GM12874 (cell line): ENCODE measurements at regions not wholly inside any gene's neighbourhood (a gene's known extent, or its start where the extent isn't known, plus 50 kb on each side); places are given as distances from the start of the nearest gene placed in this dataset.

Source experiments
- TF ChIP-seq, protein P1 (sequence below): IDR thresholded peaks from 2 replicates; pipeline ENCODE4 v1.5.1; 2011; ENCODE audit warnings: low read depth, mild to moderate bottlenecking, control low read depth, low read length, moderate library complexity; ENCODE audit not compliant: insufficient read depth

DNA sequence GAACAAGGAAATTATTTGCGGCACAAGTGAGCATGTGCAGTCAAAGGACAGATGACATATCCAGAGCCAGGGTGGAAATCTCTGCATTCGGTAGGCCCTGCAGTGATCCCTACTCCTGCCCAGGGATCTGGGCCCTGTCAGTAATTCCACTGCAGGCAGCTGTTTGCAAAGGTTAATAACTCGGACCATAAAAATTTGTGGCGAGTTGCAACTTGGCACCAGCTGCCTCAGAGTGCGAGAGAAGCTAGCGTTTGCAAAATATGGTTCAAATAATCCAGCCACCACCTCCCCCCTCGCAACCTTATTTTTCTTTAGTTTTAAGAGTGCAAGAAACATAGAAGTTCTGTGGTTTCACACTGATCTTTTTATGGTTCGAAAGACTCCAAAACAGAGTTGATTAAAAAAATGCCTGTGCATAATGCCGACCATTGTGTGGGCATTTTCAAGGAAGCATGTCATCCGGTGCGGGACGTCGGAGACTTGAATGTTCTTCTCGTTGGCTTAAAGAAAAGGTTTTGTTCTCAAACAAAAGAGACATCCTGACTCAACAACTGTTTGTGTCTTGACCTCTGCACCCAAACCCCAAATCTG lies 224.5 kb downstream of the BCL11B start:
- TF ChIP-seq, protein P1, sequence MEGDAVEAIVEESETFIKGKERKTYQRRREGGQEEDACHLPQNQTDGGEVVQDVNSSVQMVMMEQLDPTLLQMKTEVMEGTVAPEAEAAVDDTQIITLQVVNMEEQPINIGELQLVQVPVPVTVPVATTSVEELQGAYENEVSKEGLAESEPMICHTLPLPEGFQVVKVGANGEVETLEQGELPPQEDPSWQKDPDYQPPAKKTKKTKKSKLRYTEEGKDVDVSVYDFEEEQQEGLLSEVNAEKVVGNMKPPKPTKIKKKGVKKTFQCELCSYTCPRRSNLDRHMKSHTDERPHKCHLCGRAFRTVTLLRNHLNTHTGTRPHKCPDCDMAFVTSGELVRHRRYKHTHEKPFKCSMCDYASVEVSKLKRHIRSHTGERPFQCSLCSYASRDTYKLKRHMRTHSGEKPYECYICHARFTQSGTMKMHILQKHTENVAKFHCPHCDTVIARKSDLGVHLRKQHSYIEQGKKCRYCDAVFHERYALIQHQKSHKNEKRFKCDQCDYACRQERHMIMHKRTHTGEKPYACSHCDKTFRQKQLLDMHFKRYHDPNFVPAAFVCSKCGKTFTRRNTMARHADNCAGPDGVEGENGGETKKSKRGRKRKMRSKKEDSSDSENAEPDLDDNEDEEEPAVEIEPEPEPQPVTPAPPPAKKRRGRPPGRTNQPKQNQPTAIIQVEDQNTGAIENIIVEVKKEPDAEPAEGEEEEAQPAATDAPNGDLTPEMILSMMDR = no peak

DNA sequence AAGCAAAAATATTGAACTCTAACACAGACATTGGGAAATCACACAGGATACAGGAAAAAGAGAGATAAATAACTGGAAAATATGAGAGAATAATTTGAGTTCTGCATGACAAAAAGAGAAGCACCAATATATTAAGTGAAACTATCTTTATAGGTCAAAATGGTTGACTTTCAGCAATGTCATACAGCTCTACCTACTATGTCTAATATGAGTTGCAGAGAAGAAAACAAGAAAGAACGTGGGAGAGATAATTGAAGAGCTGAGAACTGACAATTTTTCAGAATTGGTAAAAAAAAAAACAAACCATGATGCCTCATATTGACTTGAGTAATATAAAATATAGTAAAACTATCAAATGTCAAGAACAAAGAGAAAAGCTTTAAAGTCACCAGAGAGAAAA lies 221.7 kb downstream of the BCL11B start:
- TF ChIP-seq, protein P1 = no peak

DNA sequence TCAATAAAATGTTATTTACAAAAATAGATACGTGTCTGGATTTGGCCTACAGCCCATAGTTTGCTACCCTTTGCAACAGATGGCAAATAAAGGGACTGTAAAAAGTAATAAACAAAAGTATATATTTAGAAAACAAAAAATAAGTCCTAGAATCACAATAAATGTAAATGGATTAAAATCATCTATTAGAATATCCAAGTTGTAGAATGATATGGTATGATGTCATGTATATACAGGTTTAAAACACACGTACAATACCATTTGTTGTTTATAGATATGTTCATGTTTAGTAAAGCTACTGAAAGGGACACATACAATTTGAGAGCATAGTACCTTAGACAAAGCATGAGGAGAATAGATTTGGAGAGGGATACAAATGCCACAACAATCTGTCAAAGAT lies 219.5 kb downstream of the BCL11B start:
- TF ChIP-seq, protein P1 = no peak

DNA sequence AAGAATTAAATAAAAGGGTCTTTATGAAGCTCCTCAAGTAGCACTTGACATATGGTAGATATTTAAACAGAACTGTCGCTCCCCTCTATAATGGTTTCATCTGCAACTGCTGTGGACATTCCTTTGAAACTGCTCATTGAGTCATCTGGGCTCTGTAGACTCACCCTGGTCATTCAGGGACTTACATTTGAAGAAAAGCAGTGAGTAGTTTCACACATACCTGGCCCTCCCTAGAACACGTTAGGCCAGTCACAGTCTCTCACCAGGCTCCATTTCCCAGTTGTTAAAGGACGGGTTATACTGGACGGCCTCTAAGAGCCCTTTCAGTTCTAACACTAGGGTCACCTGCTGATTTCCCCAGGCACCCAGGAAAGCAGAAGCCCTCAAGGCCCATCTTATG lies 217.0 kb downstream of the BCL11B start:
- TF ChIP-seq, protein P1 = no peak

DNA sequence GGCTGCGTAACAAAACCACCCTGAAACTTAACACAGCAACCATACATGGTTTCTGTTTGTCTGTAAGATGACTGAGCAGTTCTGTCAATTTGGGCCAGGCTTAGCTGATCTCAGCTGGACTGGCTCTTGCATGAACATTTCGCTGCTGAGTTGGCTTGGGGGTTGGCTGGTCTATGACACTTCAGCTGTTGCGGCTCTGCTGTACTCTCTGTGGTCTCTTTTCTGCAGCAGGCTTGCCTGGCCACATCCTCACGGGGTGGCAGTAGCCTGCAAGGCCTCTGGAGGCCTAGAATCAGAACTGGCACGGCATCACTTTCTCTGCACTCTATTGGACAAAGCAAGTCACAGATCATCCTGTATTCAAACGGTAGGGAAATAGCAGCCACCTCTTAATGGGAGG lies 216.2 kb downstream of the BCL11B start:
- TF ChIP-seq, protein P1 = no peak

DNA sequence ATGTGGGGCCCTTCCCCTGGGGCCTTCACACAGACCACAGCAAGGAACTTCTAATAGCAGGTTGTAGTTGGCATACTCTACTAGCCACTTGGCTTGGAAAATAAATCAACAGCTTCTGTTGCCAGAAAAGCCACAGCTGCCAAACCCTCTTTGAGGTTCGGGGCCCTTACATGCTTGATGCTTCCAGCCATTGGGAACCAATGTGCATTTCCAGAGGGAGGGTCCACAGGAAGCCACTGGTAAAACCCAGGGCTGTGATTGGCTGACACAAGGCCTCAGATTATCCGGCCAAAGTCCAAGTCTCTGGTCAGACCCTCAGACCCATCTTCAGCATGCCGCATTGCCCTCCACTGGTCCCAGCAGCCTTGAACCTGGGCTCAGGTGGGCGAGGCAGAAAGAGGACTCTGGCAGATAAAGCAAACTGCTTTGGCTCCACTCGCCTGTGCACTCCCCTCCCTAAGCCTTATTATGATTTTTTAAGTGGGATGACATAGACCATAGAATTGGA lies 214.4 kb downstream of the BCL11B start:
- TF ChIP-seq, protein P1 = no peak

DNA sequence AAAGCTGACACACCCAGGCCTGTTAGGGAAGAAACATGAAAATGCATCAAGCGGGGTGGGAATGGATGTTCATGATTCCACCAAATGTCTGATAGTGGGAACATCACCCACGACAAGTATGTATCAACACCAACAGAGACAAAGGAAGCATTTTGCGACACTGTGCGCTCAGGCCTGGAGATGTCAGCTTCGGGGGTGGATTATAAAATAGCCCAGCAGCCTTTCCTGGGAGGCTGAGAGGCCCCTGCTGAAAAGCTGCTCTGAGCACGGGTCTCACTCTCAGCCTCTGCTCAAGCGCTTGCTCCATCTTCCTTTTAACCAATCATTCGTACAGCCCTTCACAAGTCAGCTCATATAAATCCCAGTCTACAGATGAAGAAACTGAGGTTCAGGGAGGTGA lies 213.5 kb downstream of the BCL11B start:
- TF ChIP-seq, protein P1 = no peak
